ENCODE measurements at regions not wholly inside any gene's neighbourhood (a gene's known extent, or its start where the extent isn't known, plus 50 kb on each side); places are given as distances from the start of the nearest gene placed in this dataset.
"Not testable (repeated sequence)": the region's sequence is repeated elsewhere in the genome, so short reads cannot be mapped to it uniquely, and the experiment has no call there.

DNA sequence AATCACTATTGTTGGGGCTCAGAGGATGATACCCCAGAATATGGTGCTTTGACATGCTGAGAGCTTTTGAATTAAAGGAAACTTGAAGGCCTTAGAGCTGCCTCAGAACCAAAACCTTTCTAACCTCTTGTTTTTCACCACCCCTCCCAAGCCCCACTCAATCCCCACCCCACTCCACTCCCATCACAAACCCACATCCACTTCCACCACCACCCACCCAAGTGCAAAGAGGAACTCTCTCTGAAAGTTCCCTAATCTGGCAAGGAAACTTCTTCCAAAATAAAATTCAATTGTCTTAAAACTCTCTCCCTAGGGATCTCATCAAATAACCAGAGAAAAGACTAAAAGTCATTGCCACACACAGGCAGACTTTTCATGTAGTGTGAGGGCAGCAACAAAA is 301.2 kb upstream of the ARHGEF26 start:
- H3K27ac Mint-ChIP-seq: no peak overlapping the region
- intact Hi-C loops (cut with micrococcal nuclease): no loop called here
- no peak overlapping the region for H3K4me3 Mint-ChIP-seq
- DNase-seq: no peak
- ChIA-PET CTCF (no interaction called here), POLR2A (no interaction called here)
- no peaks in the 10 kb centered on the region for H3K36me3 Mint-ChIP-seq
- H3K9me3 Mint-ChIP-seq: no peaks in the 10 kb centered on the region
- no peaks in the 10 kb centered on the region for H3K4me1 Mint-ChIP-seq (ENCODE audit: low read depth)
- no peaks in the 10 kb centered on the region for H3K27me3 Mint-ChIP-seq

GRCh38 chr3:153828346-153828745 is 292.8 kb upstream of the ARHGEF26 start:
- H3K27ac Mint-ChIP-seq; intact Hi-C loops (cut with micrococcal nuclease); DNase-seq; CTCF ChIA-PET; H3K4me1 Mint-ChIP-seq (ENCODE audit: low read depth); POLR2A ChIA-PET; H3K36me3 Mint-ChIP-seq; H3K27me3 Mint-ChIP-seq; H3K9me3 Mint-ChIP-seq; H3K4me3 Mint-ChIP-seq: not testable (repeated sequence)

DNA sequence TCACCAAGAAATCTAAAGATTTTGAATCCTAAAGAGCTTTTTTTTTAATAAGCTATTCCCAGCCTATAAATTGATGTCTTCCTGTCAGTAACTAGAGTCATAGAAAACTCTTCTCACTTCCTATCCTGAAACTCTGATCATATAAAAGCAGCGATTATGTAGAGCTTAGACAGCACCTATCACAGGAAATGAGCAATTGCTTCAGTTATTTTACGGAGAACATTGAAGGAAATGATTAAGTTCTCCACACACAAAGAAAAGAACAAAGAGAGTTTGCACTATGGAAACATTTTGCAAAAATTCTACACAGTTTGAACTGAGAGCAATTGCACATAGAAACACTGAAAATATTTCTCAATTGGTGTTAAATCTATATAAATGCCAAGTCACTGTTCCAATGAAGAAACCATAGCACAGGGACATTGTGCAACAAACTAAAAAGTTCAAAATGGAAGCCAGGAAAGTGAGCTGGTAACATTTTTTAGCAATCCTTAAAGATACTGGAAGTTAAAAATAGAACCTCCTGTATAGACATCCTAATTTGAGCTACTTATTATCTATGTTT is 291.5 kb upstream of the ARHGEF26 start:
- POLR2A ChIA-PET: no interaction called here
- CTCF ChIA-PET: no interaction called here

GRCh38 chr3:153830552-153830951 is 290.6 kb upstream of the ARHGEF26 start:
- no peak for DNase-seq
- H3K4me1 Mint-ChIP-seq (ENCODE audit: low read depth): peaks cover 6% of the 10 kb centered on the region
- H3K36me3 Mint-ChIP-seq: no peaks in the 10 kb centered on the region
- ChIA-PET POLR2A (no interaction called here), CTCF (no interaction called here)
- H3K4me3 Mint-ChIP-seq: no peak overlapping the region
- H3K9me3 Mint-ChIP-seq: no peaks in the 10 kb centered on the region
- intact Hi-C loops (cut with micrococcal nuclease): no loop called here
- peaks cover 2% of the 10 kb centered on the region for H3K27me3 Mint-ChIP-seq
- H3K27ac Mint-ChIP-seq: no peak overlapping the region

More for the DNA sequence above, 291.5 kb upstream of the ARHGEF26 start:
- DNase-seq: no peak
- Mint-ChIP-seq H3K4me3 (no peak overlapping the region), H3K4me1 (ENCODE audit: low read depth) (peaks cover 6% of the 10 kb centered on the region), H3K9me3 (no peaks in the 10 kb centered on the region), H3K36me3 (no peaks in the 10 kb centered on the region), H3K27ac (peak overlapping the region; percentile 36), H3K27me3 (peaks cover 2% of the 10 kb centered on the region)
- intact Hi-C loops (cut with micrococcal nuclease): no loop called here

GRCh38 chr3:153835540-153835939 is 285.6 kb upstream of the ARHGEF26 start:
- ChIA-PET POLR2A (no interaction called here), CTCF (interaction anchor here (1.2 kb wide), 1 partner anchor 417 kb away, joined by 3 read pairs; no protein-coding TSS in a partner anchor)
- DNase-seq: no peak
- Mint-ChIP-seq H3K9me3 (no peaks in the 10 kb centered on the region), H3K4me1 (ENCODE audit: low read depth) (no peaks in the 10 kb centered on the region), H3K27me3 (peaks cover 3% of the 10 kb centered on the region), H3K4me3 (no peak overlapping the region), H3K27ac (no peak overlapping the region), H3K36me3 (no peaks in the 10 kb centered on the region)
- intact Hi-C loops (cut with micrococcal nuclease): loop anchor here (5.0 kb wide), 1 partner anchor 137 kb away; no protein-coding TSS in a partner anchor

- POLR2A ChIA-PET: no interaction called here
- no peaks in the 10 kb centered on the region for H3K36me3 Mint-ChIP-seq
- H3K27me3 Mint-ChIP-seq: peaks cover 5% of the 10 kb centered on the region
- no peak overlapping the region for H3K27ac Mint-ChIP-seq
- H3K4me3 Mint-ChIP-seq: no peak overlapping the region
- CTCF ChIA-PET: no interaction called here
- intact Hi-C loops (cut with micrococcal nuclease): no loop called here
- no peak for DNase-seq
- no peaks in the 10 kb centered on the region for H3K4me1 Mint-ChIP-seq (ENCODE audit: low read depth)
- H3K9me3 Mint-ChIP-seq: no peaks in the 10 kb centered on the region
These were observed 280.7 kb upstream of the ARHGEF26 start for GRCh38 chr3:153840487-153840886.

DNA sequence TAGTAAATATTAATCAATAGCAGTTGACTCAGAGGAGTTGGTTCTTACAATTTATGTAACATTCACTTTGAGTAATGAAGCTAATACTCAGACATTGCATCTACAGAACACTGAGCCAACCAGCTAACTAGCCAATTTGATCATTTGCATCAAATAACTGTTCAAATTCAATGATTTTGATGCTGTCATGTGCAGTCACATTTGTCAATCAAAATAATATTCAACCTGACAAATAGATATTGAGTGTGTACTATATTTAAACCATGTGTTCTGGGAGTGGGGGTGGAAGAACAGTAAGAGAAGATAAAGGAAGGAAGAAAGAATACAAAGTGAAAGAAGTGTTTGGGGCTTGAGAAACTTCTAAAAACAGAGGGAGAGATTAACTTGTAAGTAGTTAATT is 277.2 kb upstream of the ARHGEF26 start:
- ChIA-PET CTCF (no interaction called here), POLR2A (no interaction called here)
- Mint-ChIP-seq H3K9me3 (no peaks in the 10 kb centered on the region), H3K4me1 (ENCODE audit: low read depth) (no peaks in the 10 kb centered on the region), H3K27ac (no peak overlapping the region), H3K36me3 (no peaks in the 10 kb centered on the region), H3K27me3 (peaks cover 8% of the 10 kb centered on the region), H3K4me3 (no peak overlapping the region)
- intact Hi-C loops (cut with micrococcal nuclease): no loop called here
- DNase-seq: no peak

DNA sequence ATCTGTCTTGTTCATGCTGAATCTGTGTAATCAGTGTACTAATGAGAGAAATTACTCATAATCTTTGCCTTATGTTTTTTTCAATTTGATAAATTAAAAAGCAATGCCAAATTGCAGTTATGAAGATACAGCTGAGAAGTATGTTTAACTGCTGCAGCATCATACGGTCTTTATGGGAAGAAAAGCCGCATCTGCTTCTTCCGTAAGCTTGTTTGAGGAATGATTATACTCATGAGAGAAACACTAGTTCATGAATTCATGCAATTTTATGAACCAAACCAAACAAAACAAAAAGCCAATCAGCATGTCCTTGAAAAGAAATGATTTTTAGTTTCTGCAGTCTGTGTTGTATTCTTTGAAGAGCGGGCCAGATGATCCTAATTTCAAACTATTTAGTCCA is 275.9 kb upstream of the ARHGEF26 start:
- CTCF ChIA-PET: no interaction called here
- Mint-ChIP-seq H3K9me3 (no peaks in the 10 kb centered on the region), H3K4me3 (no peak overlapping the region)

GRCh38 chr3:153848702-153849101 is 272.5 kb upstream of the ARHGEF26 start:
- H3K27me3 Mint-ChIP-seq: peaks cover 4% of the 10 kb centered on the region
- DNase-seq: no peak
- no peak overlapping the region for H3K4me3 Mint-ChIP-seq
- intact Hi-C loops (cut with micrococcal nuclease): no loop called here
- no peaks in the 10 kb centered on the region for H3K4me1 Mint-ChIP-seq (ENCODE audit: low read depth)
- POLR2A ChIA-PET: no interaction called here
- H3K27ac Mint-ChIP-seq: no peak overlapping the region
- CTCF ChIA-PET: no interaction called here
- H3K36me3 Mint-ChIP-seq: no peaks in the 10 kb centered on the region
- H3K9me3 Mint-ChIP-seq: no peaks in the 10 kb centered on the region

More for the DNA sequence above, 275.9 kb upstream of the ARHGEF26 start:
- intact Hi-C loops (cut with micrococcal nuclease): no loop called here
- no peak overlapping the region for H3K27ac Mint-ChIP-seq
- no peaks in the 10 kb centered on the region for H3K4me1 Mint-ChIP-seq (ENCODE audit: low read depth)
- no peak for DNase-seq
- POLR2A ChIA-PET: no interaction called here
- H3K36me3 Mint-ChIP-seq: no peaks in the 10 kb centered on the region
- peaks cover 7% of the 10 kb centered on the region for H3K27me3 Mint-ChIP-seq

DNA sequence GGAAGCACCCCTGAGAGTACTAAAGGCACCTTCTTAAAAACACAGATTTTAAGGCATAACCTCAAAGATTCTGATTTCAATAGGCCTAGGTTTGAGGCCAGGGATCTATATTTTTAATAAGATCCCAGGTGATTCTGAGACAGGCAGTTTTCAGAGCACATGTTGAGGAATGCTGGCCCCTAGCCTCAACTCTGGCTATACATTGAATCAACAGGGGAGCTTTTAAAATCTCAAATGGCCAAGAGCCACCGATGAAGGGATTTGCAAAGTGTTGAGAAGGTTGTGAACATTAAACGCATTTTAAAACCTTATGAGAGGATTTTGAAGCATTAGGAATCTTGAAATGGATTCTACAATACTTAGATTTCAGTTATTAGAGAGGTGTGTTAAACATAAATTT is 268.8 kb upstream of the ARHGEF26 start:
- CTCF ChIA-PET: no interaction called here
- intact Hi-C loops (cut with micrococcal nuclease): no loop called here
- H3K27me3 Mint-ChIP-seq: peaks cover 4% of the 10 kb centered on the region
- H3K4me3 Mint-ChIP-seq: no peak overlapping the region
- DNase-seq: no peak
- no peak overlapping the region for H3K27ac Mint-ChIP-seq
- H3K9me3 Mint-ChIP-seq: no peaks in the 10 kb centered on the region
- POLR2A ChIA-PET: no interaction called here
- no peaks in the 10 kb centered on the region for H3K4me1 Mint-ChIP-seq (ENCODE audit: low read depth)
- H3K36me3 Mint-ChIP-seq: no peaks in the 10 kb centered on the region

DNA sequence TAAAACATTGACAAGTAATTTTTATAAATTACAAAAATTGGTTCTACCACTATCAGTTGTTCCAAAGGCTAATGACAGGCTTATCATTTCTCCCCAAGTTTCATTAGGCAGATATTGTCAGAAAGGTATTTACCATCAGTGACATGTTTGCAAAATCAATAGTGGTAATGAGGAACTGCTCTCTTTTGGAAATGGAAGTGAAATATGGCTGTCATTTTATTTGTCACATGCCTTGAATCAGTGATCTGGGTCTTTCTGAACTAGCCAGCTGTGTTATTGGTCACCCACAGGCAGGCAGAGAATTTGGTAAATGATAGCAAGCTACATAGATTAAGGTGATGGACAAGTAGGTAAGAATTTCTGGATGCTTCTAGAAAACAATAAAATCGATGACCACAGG is 268.0 kb upstream of the ARHGEF26 start:
- Mint-ChIP-seq H3K27ac (no peak overlapping the region), H3K4me3 (no peak overlapping the region), H3K27me3 (peaks cover 3% of the 10 kb centered on the region), H3K36me3 (no peaks in the 10 kb centered on the region), H3K4me1 (ENCODE audit: low read depth) (no peaks in the 10 kb centered on the region), H3K9me3 (no peaks in the 10 kb centered on the region)
- DNase-seq: no peak
- CTCF ChIA-PET: no interaction called here
- POLR2A ChIA-PET: no interaction called here
- intact Hi-C loops (cut with micrococcal nuclease): no loop called here

DNA sequence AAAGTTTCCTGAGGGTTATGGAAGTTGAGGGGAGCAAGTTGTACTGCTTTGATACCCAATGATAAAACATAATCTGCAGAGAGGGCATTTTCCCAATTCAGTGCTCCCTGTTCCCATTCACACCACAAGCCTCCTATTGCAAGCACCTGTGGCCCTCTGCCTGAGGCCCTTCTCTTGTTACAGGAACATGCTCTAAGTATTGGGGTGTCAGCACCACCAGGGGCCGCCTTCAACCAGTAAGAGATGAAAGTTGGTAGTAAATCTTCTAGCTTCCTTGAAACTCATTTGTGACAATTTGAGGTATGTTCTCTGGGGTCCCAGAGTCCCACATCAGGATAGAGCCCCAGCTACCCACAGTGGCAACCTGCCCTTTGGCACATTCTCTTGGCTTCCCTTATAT is 265.4 kb upstream of the ARHGEF26 start:
- no peak for DNase-seq
- no peak overlapping the region for H3K4me3 Mint-ChIP-seq
- H3K36me3 Mint-ChIP-seq: no peaks in the 10 kb centered on the region
- intact Hi-C loops (cut with micrococcal nuclease): no loop called here
- H3K27ac Mint-ChIP-seq: no peak overlapping the region
- H3K4me1 Mint-ChIP-seq (ENCODE audit: low read depth): no peaks in the 10 kb centered on the region
- ChIA-PET CTCF (no interaction called here), POLR2A (no interaction called here)
- H3K9me3 Mint-ChIP-seq: no peaks in the 10 kb centered on the region
- H3K27me3 Mint-ChIP-seq: peaks cover 5% of the 10 kb centered on the region

- peaks cover 3% of the 10 kb centered on the region for H3K27me3 Mint-ChIP-seq
These were observed 264.3 kb upstream of the ARHGEF26 start for GRCh38 chr3:153856932-153857331.

DNA sequence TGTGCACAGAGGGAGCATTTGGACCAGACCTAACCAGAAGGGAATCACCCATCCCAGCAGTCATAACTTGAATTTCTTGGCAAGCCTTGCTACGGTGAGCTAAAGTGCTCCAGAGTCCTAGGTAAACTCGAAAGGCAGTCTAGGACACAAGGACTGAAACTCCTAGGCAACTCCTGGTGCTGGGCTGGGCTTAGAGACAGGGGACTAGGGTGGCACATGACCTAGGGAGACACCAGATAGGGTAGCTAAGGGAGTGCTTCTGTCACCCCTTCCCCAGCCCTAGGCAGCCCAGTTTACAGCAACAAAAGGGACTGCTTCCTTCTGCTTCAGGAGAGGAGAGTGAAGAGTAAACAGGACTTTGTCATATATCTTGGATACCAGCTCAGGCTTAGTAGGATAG is 256.4 kb upstream of the ARHGEF26 start:
- H3K4me1 Mint-ChIP-seq (ENCODE audit: low read depth): no peaks in the 10 kb centered on the region
- CTCF ChIA-PET: no interaction called here
- intact Hi-C loops (cut with micrococcal nuclease): no loop called here
- POLR2A ChIA-PET: no interaction called here
- H3K27me3 Mint-ChIP-seq: peaks cover 10% of the 10 kb centered on the region
- H3K36me3 Mint-ChIP-seq: no peaks in the 10 kb centered on the region
- no peak overlapping the region for H3K4me3 Mint-ChIP-seq
- no peak for DNase-seq
- H3K27ac Mint-ChIP-seq: no peak overlapping the region
- H3K9me3 Mint-ChIP-seq: no peaks in the 10 kb centered on the region

More at GRCh38 chr3:153856932-153857331, 264.3 kb upstream of the ARHGEF26 start:
- no peaks in the 10 kb centered on the region for H3K36me3 Mint-ChIP-seq
- no peak overlapping the region for H3K4me3 Mint-ChIP-seq
- no peak overlapping the region for H3K27ac Mint-ChIP-seq
- intact Hi-C loops (cut with micrococcal nuclease): no loop called here
- no peak for DNase-seq
- H3K4me1 Mint-ChIP-seq (ENCODE audit: low read depth): no peaks in the 10 kb centered on the region
- CTCF ChIA-PET: no interaction called here
- POLR2A ChIA-PET: no interaction called here
- no peaks in the 10 kb centered on the region for H3K9me3 Mint-ChIP-seq

Measured in activated CD4-positive, alpha-beta memory T cell treated with anti-CD3 and anti-CD28 coated beads for 36 hours (primary cell).